GM23338 (cell line): ENCODE measurements at regions not wholly inside any gene's neighbourhood (a gene's known extent, or its start where the extent isn't known, plus 50 kb on each side); places are given as distances from the start of the nearest gene placed in this dataset.

Source experiments
- CREB1 ChIP-seq: fragments of 250-450 bp; sonication (Bioruptor Pico); IDR thresholded peaks from 2 replicates; pipeline ENCODE4 v1.5.0; 2020; ENCODE audit warnings: low read depth, mild to moderate bottlenecking, moderate library complexity
- EZH2 ChIP-seq: fragments of 200-600 bp; sonication (generic); IDR thresholded peaks from one replicate; pipeline ENCODE4 v1.8.0; 2017; ENCODE audit warnings: antibody characterized with exemption, mild to moderate bottlenecking, low read depth; ENCODE audit not compliant: unreplicated experiment
- EZH2phosphoT487 ChIP-seq: fragments of 200-600 bp; sonication (generic); IDR thresholded peaks from one replicate; pipeline ENCODE4 v1.8.1; 2018; ENCODE audit warnings: antibody characterized with exemption; ENCODE audit not compliant: unreplicated experiment
- POLR2AphosphoS5 ChIP-seq: IDR thresholded peaks from 2 replicates; pipeline ENCODE4 v1.6.1; 2016; ENCODE audit warnings: antibody characterized with exemption, low read depth
- TF ChIP-seq, protein P1 (sequence below), 2 experiments: fragments of 200-600 bp in 1 of 2; sonication (generic) in 1 of 2; conservative IDR thresholded peaks; 2 replicates each; pipeline versions ENCODE4 v1.5.1 to v1.6.1; 2016 to 2017; ENCODE audit warnings: antibody characterized with exemption in 2 of 2, low read depth in 2 of 2, mild to moderate bottlenecking in 2 of 2, moderate library complexity in 1 of 2
- TF ChIP-seq, protein P2 (sequence below): IDR thresholded peaks from one replicate; pipeline ENCODE4 v1.6.1; 2018; ENCODE audit warnings: antibody characterized with exemption; ENCODE audit not compliant: unreplicated experiment

DNA sequence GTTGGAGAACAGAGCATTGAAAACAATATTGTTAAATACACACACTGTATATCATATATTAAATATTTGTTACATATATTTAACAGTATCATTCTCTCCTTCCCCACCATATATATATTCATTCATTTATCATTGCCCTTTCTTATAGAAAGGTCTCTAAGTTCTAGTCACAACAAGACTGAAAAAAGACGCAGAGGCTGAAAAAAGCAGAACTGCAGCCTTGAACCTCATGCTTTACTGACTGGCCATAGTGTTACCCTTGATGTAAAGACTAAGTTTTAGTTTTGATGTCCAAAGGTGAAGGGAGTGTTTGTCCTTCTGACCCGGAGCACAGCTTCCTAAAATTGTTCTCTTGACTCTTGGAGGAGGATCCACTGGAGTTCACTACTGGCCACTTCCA, 247.9 kb downstream of the PTEN start:
- TF ChIP-seq, protein P1, sequence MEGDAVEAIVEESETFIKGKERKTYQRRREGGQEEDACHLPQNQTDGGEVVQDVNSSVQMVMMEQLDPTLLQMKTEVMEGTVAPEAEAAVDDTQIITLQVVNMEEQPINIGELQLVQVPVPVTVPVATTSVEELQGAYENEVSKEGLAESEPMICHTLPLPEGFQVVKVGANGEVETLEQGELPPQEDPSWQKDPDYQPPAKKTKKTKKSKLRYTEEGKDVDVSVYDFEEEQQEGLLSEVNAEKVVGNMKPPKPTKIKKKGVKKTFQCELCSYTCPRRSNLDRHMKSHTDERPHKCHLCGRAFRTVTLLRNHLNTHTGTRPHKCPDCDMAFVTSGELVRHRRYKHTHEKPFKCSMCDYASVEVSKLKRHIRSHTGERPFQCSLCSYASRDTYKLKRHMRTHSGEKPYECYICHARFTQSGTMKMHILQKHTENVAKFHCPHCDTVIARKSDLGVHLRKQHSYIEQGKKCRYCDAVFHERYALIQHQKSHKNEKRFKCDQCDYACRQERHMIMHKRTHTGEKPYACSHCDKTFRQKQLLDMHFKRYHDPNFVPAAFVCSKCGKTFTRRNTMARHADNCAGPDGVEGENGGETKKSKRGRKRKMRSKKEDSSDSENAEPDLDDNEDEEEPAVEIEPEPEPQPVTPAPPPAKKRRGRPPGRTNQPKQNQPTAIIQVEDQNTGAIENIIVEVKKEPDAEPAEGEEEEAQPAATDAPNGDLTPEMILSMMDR (conservative IDR thresholded peaks at IDR 0.05; ENCODE audit: low read depth in 2 of 2): no peak
- no peak for TF ChIP-seq POLR2AphosphoS5
- TF ChIP-seq EZH2phosphoT487: no peak
- TF ChIP-seq EZH2: no peak
- TF ChIP-seq CREB1 (CRISPR knock-in tag): no peak
- TF ChIP-seq, protein P2, sequence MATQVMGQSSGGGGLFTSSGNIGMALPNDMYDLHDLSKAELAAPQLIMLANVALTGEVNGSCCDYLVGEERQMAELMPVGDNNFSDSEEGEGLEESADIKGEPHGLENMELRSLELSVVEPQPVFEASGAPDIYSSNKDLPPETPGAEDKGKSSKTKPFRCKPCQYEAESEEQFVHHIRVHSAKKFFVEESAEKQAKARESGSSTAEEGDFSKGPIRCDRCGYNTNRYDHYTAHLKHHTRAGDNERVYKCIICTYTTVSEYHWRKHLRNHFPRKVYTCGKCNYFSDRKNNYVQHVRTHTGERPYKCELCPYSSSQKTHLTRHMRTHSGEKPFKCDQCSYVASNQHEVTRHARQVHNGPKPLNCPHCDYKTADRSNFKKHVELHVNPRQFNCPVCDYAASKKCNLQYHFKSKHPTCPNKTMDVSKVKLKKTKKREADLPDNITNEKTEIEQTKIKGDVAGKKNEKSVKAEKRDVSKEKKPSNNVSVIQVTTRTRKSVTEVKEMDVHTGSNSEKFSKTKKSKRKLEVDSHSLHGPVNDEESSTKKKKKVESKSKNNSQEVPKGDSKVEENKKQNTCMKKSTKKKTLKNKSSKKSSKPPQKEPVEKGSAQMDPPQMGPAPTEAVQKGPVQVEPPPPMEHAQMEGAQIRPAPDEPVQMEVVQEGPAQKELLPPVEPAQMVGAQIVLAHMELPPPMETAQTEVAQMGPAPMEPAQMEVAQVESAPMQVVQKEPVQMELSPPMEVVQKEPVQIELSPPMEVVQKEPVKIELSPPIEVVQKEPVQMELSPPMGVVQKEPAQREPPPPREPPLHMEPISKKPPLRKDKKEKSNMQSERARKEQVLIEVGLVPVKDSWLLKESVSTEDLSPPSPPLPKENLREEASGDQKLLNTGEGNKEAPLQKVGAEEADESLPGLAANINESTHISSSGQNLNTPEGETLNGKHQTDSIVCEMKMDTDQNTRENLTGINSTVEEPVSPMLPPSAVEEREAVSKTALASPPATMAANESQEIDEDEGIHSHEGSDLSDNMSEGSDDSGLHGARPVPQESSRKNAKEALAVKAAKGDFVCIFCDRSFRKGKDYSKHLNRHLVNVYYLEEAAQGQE: no peak
